ENCODE measurements at regions not wholly inside any gene's neighbourhood (a gene's known extent, or its start where the extent isn't known, plus 50 kb on each side); places are given as distances from the start of the nearest gene placed in this dataset.

DNA sequence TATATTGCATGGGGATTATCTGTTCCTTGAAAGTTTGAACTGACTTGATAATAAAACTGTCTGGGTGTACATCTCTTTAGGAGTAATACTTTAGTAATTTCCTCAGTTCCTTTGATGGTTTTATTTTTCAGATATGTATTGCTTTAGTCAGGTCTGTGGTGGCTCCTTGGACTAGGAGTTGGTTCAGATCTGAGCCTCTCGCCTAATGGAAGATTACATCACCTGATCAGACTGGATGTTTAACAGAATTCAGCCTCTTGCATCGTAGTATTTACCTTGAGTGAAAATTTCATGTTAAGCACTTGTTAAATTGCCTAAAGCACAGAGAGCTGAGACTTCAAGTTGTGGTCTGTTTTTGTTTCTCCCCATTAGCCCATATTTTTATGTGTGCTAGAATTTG, 267.3 kb downstream of the MAP2K4 start:
- Histone ChIP-seq H3K36me3 (ENCODE audit: insufficient read depth, insufficient read length, low read length) (no peaks in the 10 kb centered on the region), H3K4me1 (ENCODE audit: insufficient read depth, insufficient read length) (no peaks in the 10 kb centered on the region), H3K27me3 (ENCODE audit: insufficient read depth, insufficient read length) (no peaks in the 10 kb centered on the region), H3K9ac (ENCODE audit: insufficient read length, low read depth) (no peak overlapping the region), H3K9me3 (ENCODE audit: insufficient read depth, low read length) (no peaks in the 10 kb centered on the region), H3K4me3 (ENCODE audit: insufficient read length, low read depth) (no peak overlapping the region)
- no peak for TF ChIP-seq SUZ12 (IDR thresholded peaks at IDR 0.05; ENCODE audit: extremely low read depth, insufficient read depth, insufficient read length)
- TF ChIP-seq ZNF274 (IDR thresholded peaks at IDR 0.05; ENCODE audit: low read depth, low read length): no peak
- no peak for TF ChIP-seq YY1 (IDR thresholded peaks at IDR 0.05; ENCODE audit: insufficient read depth, insufficient read length)
- no peak for DNase-seq (ENCODE audit: low read depth, low spot score)

DNA sequence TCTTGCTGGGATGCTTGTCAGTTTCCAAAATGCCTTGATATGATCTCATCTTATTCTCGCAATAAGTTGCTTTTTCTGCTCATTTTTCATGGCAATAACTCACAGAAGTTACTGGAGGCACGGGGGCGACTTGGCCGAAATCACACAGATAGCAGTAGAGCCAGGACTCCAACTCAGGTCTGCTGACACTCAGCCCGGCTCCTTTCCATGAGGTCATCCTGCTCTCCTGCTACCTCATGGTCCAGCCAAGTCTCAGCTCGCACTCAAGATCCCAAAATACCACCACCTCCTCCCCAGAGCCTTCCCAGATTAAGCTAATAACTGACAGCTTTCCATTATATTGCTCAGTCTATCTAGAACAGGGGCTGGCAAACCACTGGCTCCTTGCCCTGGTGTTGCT, 269.5 kb downstream of the MAP2K4 start:
- DNase-seq (ENCODE audit: low read depth, low spot score): no peak
- TF ChIP-seq SUZ12 (IDR thresholded peaks at IDR 0.05; ENCODE audit: extremely low read depth, insufficient read depth, insufficient read length) (no peak), ZNF274 (IDR thresholded peaks at IDR 0.05; ENCODE audit: low read depth, low read length) (no peak), YY1 (IDR thresholded peaks at IDR 0.05; ENCODE audit: insufficient read depth, insufficient read length) (no peak)
- H3K4me1 ChIP-seq (ENCODE audit: insufficient read depth, insufficient read length): no peaks in the 10 kb centered on the region
- no peak overlapping the region for H3K9ac ChIP-seq (ENCODE audit: insufficient read length, low read depth)
- no peaks in the 10 kb centered on the region for H3K36me3 ChIP-seq (ENCODE audit: insufficient read depth, insufficient read length, low read length)
- H3K9me3 ChIP-seq (ENCODE audit: insufficient read depth, low read length): no peaks in the 10 kb centered on the region
- no peaks in the 10 kb centered on the region for H3K27me3 ChIP-seq (ENCODE audit: insufficient read depth, insufficient read length)
- H3K4me3 ChIP-seq (ENCODE audit: insufficient read length, low read depth): no peak overlapping the region

DNA sequence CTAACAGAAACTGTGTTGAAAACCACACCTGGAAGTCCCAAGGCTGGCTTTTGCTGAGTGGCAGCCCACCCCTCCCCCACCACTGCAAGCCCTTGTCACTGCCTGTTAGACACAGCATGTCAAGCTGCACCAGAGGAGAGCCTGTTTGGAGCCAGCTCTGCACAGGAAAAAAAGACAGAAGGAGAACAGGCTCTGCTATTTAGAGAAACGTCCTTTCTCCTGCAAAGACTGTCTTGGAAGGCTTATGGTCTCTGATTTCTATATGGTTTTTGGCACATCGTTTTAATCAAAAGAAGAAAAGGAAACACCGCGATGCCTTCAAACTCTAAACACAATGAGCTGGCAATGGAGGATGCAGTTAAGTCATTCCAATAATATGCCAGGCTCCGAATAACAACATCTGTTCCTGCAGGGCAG, 275.5 kb downstream of the MAP2K4 start:
- TF ChIP-seq YY1 (IDR thresholded peaks at IDR 0.05; ENCODE audit: insufficient read depth, insufficient read length): no peak
- TF ChIP-seq SUZ12 (IDR thresholded peaks at IDR 0.05; ENCODE audit: extremely low read depth, insufficient read depth, insufficient read length): no peak
- TF ChIP-seq ZNF274 (IDR thresholded peaks at IDR 0.05; ENCODE audit: low read depth, low read length): no peak
- Histone ChIP-seq H3K4me3 (ENCODE audit: insufficient read length, low read depth) (no peak overlapping the region), H3K9me3 (ENCODE audit: insufficient read depth, low read length) (no peaks in the 10 kb centered on the region), H3K27me3 (ENCODE audit: insufficient read depth, insufficient read length) (no peaks in the 10 kb centered on the region), H3K4me1 (ENCODE audit: insufficient read depth, insufficient read length) (no peaks in the 10 kb centered on the region), H3K9ac (ENCODE audit: insufficient read length, low read depth) (no peak overlapping the region), H3K36me3 (ENCODE audit: insufficient read depth, insufficient read length, low read length) (no peaks in the 10 kb centered on the region)
- DNase-seq (ENCODE audit: low read depth, low spot score): no peak

DNA sequence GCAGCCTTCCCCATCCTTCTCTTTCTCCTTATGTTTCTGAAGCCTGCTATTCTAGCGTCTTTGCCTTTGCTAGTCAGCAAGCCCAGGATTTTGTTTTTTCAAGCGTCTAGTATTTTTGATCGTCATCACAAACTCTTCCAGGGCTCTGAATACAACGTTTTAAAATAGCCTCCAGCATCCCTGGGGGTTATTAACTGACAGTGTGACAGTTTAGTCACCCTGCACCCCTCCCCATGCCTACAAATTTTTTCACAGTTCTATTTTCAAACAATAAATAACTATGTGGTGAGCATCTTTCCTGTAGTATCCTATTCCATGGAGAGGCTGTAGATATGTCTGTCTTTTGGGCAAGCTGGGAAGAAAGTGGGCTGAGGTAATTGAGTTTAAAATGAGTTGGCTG, 280.9 kb downstream of the MAP2K4 start:
- Histone ChIP-seq H3K36me3 (ENCODE audit: insufficient read depth, insufficient read length, low read length) (no peaks in the 10 kb centered on the region), H3K4me1 (ENCODE audit: insufficient read depth, insufficient read length) (no peaks in the 10 kb centered on the region), H3K4me3 (ENCODE audit: insufficient read length, low read depth) (no peak overlapping the region), H3K9me3 (ENCODE audit: insufficient read depth, low read length) (no peaks in the 10 kb centered on the region), H3K9ac (ENCODE audit: insufficient read length, low read depth) (no peak overlapping the region), H3K27me3 (ENCODE audit: insufficient read depth, insufficient read length) (no peaks in the 10 kb centered on the region)
- TF ChIP-seq ZNF274 (IDR thresholded peaks at IDR 0.05; ENCODE audit: low read depth, low read length) (no peak), SUZ12 (IDR thresholded peaks at IDR 0.05; ENCODE audit: extremely low read depth, insufficient read depth, insufficient read length) (no peak), YY1 (IDR thresholded peaks at IDR 0.05; ENCODE audit: insufficient read depth, insufficient read length) (no peak)
- DNase-seq (ENCODE audit: low read depth, low spot score): no peak

DNA sequence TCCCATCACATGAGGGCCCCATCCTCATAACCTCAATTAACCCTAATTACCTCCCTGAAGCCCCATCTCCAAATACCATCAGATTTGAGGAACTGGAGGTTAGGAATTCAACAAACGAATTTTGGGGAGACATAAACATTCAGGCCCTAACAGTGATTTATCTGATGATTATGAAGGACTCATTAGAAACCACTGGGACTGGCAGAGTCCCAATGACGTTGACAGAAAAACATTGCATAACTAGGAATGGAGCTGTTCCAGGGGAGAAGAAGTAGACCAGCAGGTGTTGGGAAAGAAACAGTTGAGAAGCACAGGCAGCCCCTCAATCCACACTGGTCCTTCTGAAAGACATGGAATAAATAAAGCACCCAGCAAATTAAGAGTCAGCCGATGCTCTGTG, 282.0 kb downstream of the MAP2K4 start:
- no peaks in the 10 kb centered on the region for H3K4me1 ChIP-seq (ENCODE audit: insufficient read depth, insufficient read length)
- H3K9me3 ChIP-seq (ENCODE audit: insufficient read depth, low read length): no peaks in the 10 kb centered on the region
- no peaks in the 10 kb centered on the region for H3K27me3 ChIP-seq (ENCODE audit: insufficient read depth, insufficient read length)
- no peak for TF ChIP-seq ZNF274 (IDR thresholded peaks at IDR 0.05; ENCODE audit: low read depth, low read length)
- no peak for TF ChIP-seq SUZ12 (IDR thresholded peaks at IDR 0.05; ENCODE audit: extremely low read depth, insufficient read depth, insufficient read length)
- no peak for TF ChIP-seq YY1 (IDR thresholded peaks at IDR 0.05; ENCODE audit: insufficient read depth, insufficient read length)
- H3K4me3 ChIP-seq (ENCODE audit: insufficient read length, low read depth): no peak overlapping the region
- no peak overlapping the region for H3K9ac ChIP-seq (ENCODE audit: insufficient read length, low read depth)
- DNase-seq (ENCODE audit: low read depth, low spot score): no peak
- H3K36me3 ChIP-seq (ENCODE audit: insufficient read depth, insufficient read length, low read length): no peaks in the 10 kb centered on the region

DNA sequence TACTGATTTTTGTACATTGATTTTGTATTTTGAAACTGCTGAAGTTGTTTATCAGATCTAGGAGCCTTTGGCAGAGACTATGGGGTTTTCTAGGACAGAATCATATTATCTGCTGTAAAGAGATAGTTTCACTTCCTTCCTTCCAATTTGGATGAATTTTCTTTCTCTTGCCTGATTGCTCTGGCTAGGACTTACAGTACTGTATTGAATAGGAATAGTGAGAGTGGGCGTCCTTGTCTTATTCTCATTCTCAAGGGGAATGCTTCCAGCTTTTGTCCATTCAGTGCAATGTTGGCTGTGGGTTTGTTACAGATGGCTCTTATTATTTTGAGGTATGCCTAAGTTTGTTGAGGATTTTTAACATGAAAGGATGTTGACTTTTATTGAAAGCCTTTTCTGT, 290.1 kb downstream of the MAP2K4 start:
- H3K4me3 ChIP-seq (ENCODE audit: insufficient read length, low read depth): no peak overlapping the region
- H3K9me3 ChIP-seq (ENCODE audit: insufficient read depth, low read length): peaks cover 8% of the 10 kb centered on the region; the same call in 1 of the 2 replicates
- H3K4me1 ChIP-seq (ENCODE audit: insufficient read depth, insufficient read length): no peaks in the 10 kb centered on the region
- no peaks in the 10 kb centered on the region for H3K36me3 ChIP-seq (ENCODE audit: insufficient read depth, insufficient read length, low read length)
- no peak overlapping the region for H3K9ac ChIP-seq (ENCODE audit: insufficient read length, low read depth)
- DNase-seq (ENCODE audit: low read depth, low spot score): no peak
- no peaks in the 10 kb centered on the region for H3K27me3 ChIP-seq (ENCODE audit: insufficient read depth, insufficient read length)
- no peak for TF ChIP-seq ZNF274 (IDR thresholded peaks at IDR 0.05; ENCODE audit: low read depth, low read length)
- TF ChIP-seq SUZ12 (IDR thresholded peaks at IDR 0.05; ENCODE audit: extremely low read depth, insufficient read depth, insufficient read length): no peak
- no peak for TF ChIP-seq YY1 (IDR thresholded peaks at IDR 0.05; ENCODE audit: insufficient read depth, insufficient read length)

DNA sequence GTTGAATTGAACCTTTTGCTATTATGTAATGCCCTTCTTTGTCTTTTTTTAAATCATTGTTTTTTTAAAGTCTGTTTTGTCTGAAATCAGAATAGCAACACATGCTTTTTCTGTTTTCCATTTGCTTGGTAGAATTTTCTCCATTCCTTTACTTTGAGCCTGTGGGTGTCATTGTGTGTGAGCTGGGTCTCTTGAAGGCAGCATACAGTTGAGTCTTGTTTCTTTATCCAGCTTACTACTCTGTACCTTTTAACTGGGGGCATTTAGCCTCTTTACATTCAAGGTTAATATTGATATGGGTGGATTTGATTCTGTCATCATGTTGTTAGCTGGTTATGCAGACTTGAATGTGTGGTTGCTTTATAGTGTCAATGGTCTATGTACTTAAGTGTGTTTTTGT, 292.0 kb downstream of the MAP2K4 start:
- H3K4me1 ChIP-seq (ENCODE audit: insufficient read depth, insufficient read length): no peaks in the 10 kb centered on the region
- TF ChIP-seq YY1 (IDR thresholded peaks at IDR 0.05; ENCODE audit: insufficient read depth, insufficient read length) (no peak), ZNF274 (IDR thresholded peaks at IDR 0.05; ENCODE audit: low read depth, low read length) (no peak), SUZ12 (IDR thresholded peaks at IDR 0.05; ENCODE audit: extremely low read depth, insufficient read depth, insufficient read length) (no peak)
- no peaks in the 10 kb centered on the region for H3K36me3 ChIP-seq (ENCODE audit: insufficient read depth, insufficient read length, low read length)
- H3K4me3 ChIP-seq (ENCODE audit: insufficient read length, low read depth): no peak overlapping the region
- no peaks in the 10 kb centered on the region for H3K27me3 ChIP-seq (ENCODE audit: insufficient read depth, insufficient read length)
- H3K9me3 ChIP-seq (ENCODE audit: insufficient read depth, low read length): peaks cover 8% of the 10 kb centered on the region; the same call in 1 of the 2 replicates
- no peak overlapping the region for H3K9ac ChIP-seq (ENCODE audit: insufficient read length, low read depth)
- DNase-seq (ENCODE audit: low read depth, low spot score): no peak
